ENCODE measurements at regions not wholly inside any gene's neighbourhood (a gene's known extent, or its start where the extent isn't known, plus 50 kb on each side); places are given as distances from the start of the nearest gene placed in this dataset.

GRCh38 chrX:98362630-98363029 lies 1478.9 kb downstream of the RPA4 start:
- TF ChIP-seq CTCF (conservative IDR thresholded peaks at IDR 0.05; ENCODE audit: low read depth, low read length) (no peak), POLR2A (IDR thresholded peaks at IDR 0.05; ENCODE audit: low read depth, low read length) (no peak)
